GM21825 (cell line): ENCODE measurements at regions not wholly inside any gene's neighbourhood (a gene's known extent, or its start where the extent isn't known, plus 50 kb on each side); places are given as distances from the start of the nearest gene placed in this dataset.

Experiments used
- ATAC-seq: cut with Tn5 transposase; IDR thresholded peaks from one replicate; pipeline ENCODE4 v1.9.1; 2021; ENCODE audit warnings: mild to moderate bottlenecking, moderate library complexity; ENCODE audit not compliant: unreplicated experiment

GRCh38 chr6:99080191-99080590 is 132.4 kb upstream of the FBXL4 start:
- ATAC-seq = no peak

GRCh38 chr6:99079058-99079457 is 131.3 kb upstream of the FBXL4 start:
- ATAC-seq = no peak

- ATAC-seq = no peak
Observed at GRCh38 chr6:99073223-99073622, 125.5 kb upstream of the FBXL4 start.

- ATAC-seq = no peak
Observed at GRCh38 chr6:99066044-99066443, 118.3 kb upstream of the FBXL4 start.

- no peak for ATAC-seq
Observed at GRCh38 chr6:99064834-99065233, 117.1 kb upstream of the FBXL4 start.

GRCh38 chr6:99036672-99037071 is 88.9 kb upstream of the FBXL4 start:
- ATAC-seq = no peak

GRCh38 chr6:99032396-99032795 is 84.7 kb upstream of the FBXL4 start:
- no peak for ATAC-seq

- ATAC-seq = no peak
Observed at GRCh38 chr6:99031957-99032356, 84.2 kb upstream of the FBXL4 start.

GRCh38 chr6:99030915-99031314 is 83.2 kb upstream of the FBXL4 start:
- ATAC-seq = no peak

GRCh38 chr6:99026135-99026534 is 78.4 kb upstream of the FBXL4 start:
- ATAC-seq = no peak

GRCh38 chr6:99024089-99024488 is 76.3 kb upstream of the FBXL4 start:
- no peak for ATAC-seq

GRCh38 chr6:99022039-99022609 is 74.4 kb upstream of the FBXL4 start:
- no peak for ATAC-seq

- no peak for ATAC-seq
Observed at GRCh38 chr6:99019381-99019780, 71.6 kb upstream of the FBXL4 start.

- ATAC-seq = no peak
Observed at GRCh38 chr6:99017150-99017549, 69.4 kb upstream of the FBXL4 start.

GRCh38 chr6:99016355-99016754 is 68.6 kb upstream of the FBXL4 start:
- no peak for ATAC-seq

- ATAC-seq = no peak
Observed at GRCh38 chr6:99014061-99014460, 66.3 kb upstream of the FBXL4 start.

GRCh38 chr6:99013661-99014060 is 65.9 kb upstream of the FBXL4 start:
- ATAC-seq = no peak

- no peak for ATAC-seq
Observed at GRCh38 chr6:99013145-99013544, 65.4 kb upstream of the FBXL4 start.

GRCh38 chr6:99011151-99011550 is 63.4 kb upstream of the FBXL4 start:
- ATAC-seq = no peak

- ATAC-seq = no peak
Observed at GRCh38 chr6:99002831-99003230, 55.1 kb upstream of the FBXL4 start.

GRCh38 chr6:98998103-98998502 is 50.4 kb upstream of the FBXL4 start:
- ATAC-seq = no peak
